HG03196 (cell line): ENCODE measurements at regions not wholly inside any gene's neighbourhood (a gene's known extent, or its start where the extent isn't known, plus 50 kb on each side); places are given as distances from the start of the nearest gene placed in this dataset.

Source experiments
- ATAC-seq: cut with Tn5 transposase; IDR thresholded peaks from one replicate; pipeline ENCODE4 v1.9.1; 2021; ENCODE audit not compliant: unreplicated experiment

DNA sequence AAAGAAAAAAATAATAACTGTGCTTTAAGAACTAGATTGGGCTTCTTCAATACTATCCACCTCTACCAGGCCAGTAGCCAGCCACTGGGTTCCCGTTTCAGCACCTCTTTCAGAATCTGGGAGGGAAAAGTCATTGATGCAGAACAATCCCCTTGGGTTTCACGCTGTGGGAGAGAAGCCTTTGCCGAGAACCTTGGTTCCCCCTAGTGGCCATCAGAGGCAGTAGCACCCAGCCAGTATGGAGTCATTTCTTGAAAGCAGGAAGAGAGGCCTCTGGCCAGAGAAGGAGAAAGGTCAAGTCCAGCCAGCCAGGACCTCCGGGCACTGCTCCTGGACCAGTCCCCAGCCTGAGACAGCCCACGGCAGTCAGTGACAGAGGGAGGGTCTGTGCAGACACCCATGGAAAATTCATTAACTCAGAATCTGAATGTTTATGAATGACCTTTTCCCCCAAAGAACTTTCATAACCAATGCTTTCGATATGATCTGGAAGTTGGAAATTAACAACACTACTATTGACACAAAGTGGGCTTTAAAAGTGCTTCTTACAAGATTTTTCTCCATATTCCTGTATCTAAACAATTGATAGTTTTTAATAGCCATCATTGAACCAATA, 51.2 kb upstream of the CDH5 start:
- peak; percentile 89 for ATAC-seq

DNA sequence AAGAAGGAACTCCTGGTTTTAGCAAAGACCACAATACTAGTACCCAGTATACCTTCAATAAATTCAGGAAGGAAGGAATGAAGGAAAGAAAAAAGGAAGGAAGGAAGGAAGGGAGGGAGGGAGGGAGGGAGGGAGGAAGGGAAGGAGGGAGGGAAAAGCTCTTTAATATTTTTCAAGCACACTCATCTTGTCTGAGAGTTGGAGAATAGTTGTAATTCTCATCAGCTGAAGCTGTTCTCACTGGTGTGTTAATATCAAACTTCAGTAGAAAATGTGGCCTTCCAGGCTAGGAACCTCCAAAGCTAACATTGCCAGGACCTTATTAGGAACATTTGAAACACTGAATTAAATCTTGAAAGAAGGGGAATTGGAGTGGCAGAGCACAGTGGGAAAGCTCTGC, 55.2 kb upstream of the CDH5 start:
- no peak for ATAC-seq

DNA sequence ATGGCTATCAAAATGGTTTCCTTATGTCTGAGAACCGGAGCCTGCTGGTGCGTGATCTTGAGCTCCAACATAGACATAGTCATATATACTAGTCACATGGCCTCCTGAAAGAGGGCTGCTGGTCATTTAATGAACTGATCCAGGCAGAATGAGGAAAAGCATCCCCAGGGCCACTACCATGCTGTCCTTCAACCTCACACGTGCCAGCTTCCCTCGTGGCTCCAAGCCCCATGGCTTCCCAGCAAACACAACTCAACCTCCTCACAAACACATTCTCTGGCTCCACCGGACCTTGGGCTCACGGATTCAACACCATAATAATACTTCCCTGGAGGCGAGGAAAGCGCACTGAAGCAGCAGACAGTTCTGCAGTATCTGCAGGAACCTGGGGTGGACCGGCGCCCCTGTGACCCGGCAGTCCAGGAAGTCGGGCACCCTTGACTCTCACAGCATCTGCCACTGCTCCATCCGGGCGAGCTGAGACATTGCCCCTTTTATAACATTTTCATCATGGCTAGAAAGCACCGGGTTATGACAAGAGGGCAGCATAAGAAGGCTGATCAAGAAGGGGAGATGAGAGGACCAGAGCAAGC, 57.2 kb upstream of the CDH5 start:
- ATAC-seq, result no peak

DNA sequence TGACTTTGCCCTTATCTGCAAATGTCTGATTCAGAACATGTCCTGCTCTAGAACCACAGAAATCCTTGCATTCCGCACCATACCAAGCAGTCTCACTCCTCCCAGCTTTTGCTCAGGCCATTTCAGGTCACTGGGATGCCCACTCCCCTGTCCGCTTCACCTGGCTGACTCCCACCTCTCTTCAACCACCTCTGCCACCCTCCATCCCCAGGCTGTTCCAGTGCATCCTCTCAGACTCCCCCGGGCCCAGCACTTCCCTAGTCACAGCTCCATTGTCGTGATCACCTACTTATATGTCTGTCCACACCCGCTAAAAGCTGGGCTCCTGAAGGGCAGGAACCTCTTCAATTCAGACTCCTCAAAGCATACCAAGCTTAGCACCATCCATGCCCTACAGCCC, 58.4 kb upstream of the CDH5 start:
- no peak for ATAC-seq

DNA sequence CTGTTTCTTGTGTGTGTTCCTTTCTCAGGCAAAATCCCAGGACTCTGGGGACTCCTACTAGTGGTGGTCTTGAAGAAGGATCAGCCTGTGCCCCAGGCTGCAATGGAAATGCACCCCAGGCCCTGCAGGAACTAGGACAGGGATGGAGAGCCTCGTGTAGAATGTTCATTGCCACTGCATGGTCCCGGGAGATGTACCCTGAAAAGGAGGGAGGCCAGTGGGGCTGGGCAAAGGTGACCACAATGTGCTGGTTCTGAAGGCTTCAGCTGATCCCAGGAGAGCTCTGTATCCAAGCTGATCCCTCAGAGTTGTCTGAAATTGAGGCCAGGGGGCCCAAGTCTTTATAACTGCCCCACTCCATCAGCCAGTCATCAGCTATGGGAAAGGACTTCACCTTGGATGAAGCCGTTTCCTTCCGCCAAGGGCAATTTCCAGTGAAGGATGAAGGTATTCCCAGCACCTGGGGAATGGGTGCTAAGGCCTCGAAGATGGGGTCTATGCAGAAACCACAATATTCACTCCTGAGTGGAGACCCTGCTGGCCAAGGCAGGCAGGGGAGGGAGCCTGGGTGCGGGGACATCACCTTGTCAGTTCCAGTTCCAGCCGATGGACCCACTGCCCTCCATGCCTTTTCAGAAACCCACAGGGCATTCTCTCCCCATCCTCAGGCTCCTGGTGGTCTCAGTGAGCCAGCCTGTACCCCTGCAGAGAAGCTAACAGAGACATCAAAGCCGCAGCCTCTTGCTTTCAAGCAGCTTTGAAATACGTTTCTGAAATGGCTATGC, 59.9 kb upstream of the CDH5 start:
- no peak for ATAC-seq

DNA sequence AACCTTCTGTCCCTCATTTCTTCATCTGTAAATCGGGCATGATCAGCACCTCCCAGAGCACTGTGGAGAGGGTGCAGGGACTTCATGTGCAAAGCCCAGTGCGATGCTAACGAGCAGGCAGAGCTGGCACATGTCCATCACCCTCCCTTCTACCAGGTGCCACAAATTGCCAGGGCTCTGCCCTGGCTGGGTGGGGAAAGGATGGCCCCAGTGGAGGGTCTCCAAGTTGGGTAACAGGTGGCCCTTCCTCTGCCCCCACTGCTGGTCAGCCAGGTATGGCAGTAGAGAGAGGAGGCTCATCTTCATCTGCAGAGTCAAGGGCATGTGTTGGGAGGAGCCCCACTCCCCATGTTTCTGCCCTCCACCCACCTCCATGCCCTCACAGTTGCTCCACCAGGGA, 61.5 kb upstream of the CDH5 start:
- ATAC-seq, result no peak

DNA sequence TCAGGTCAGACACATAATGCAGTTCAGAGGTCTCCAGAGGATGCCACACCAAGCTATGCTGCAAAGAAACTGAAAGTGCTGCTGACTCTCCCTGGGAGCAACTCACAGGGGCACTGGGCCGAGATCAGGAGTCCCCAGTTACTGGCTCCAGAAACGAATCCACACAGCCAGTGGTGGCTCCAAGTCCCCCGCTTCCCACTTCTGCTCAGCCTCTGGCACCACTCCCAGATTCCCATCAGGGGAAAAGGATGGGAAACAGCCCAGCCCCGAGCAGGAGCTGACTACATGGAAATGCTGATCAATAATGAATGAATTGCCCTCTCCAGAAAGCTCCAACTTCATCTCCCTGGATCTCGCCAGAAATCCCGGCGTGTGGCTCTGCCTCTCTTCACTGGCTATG, 62.3 kb upstream of the CDH5 start:
- ATAC-seq, result no peak

DNA sequence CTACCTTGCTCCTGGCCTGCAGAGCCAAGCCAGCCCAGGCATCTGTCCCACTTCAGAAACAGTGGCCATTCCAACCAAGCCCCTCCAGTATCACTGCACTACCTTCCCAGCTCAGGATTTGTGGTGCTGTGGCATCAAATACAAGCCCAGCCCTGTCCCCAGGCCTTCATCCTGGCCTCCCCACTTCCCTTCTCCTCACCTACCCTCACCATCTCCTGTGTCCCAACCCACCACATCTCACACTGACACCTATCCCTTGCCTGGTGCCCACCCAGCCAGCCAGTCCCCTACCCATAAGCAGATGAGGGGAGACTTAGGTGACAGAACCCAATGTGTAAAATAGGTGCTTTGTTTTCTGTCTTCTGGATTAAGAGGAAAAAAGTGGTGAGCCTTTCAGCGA, 66.0 kb upstream of the CDH5 start:
- no peak for ATAC-seq

DNA sequence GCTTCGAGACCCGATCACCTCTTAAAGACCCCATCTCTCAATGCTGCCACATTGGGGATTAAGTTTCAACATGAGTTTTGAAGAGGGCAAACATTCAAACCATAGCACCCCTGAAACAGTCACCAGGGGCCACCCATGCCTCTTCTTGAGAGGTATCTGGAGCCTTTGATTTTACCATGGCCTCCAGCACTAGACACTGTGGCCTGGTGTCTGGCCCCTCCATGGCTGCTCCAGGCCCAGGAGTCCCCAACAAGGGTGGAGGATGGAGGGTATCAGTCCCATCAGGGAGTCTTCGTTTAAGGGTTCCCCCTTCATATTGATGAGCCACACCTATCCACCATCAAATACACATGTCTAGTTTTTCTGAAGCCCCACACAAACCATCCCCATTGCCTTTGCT, 66.5 kb upstream of the CDH5 start:
- no peak for ATAC-seq

DNA sequence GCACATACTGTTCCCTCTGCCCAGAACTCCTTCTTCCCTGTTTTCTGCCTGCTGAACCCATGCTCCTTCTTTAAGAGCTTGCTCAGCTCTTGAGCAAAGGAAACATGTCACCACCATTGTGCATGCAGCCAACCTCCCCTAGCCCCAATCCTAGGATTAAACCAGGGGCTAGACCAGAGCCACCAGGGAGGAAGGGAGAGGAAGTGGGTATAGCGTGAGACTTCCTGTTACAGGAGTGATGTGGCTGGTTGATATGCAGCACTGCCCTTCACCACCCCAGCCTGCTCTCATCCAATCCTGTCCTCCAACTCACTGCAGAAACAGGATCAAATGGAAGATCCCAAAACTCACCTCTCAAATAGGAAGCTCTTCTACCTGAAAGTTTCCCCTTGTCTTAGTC, 67.1 kb upstream of the CDH5 start:
- ATAC-seq, result no peak

DNA sequence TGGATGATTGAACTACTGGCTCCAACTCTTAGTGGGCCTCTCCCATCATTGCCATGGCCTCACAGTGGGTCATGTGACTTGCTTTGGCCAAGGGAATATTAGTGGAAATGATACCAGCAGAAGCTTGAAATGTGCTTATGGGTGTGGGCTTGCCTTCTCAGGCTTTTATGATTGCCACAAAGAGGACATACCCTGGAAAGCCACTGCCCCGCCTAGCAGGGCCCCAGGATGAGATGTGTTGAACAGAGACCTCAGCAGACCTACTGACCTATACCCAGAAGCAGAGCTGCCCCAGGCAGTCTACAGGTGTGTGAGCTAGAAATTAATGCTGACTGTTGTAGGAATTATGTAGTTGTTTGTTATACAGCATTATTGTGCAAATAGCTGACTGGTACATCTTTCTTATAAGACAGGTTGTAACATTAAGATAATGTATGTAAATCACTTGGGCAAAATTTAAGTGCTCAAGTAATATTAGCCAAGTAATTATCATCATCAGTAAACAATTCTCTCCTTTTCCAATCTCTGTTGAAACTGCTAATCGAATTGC, 67.8 kb upstream of the CDH5 start:
- ATAC-seq, result no peak

DNA sequence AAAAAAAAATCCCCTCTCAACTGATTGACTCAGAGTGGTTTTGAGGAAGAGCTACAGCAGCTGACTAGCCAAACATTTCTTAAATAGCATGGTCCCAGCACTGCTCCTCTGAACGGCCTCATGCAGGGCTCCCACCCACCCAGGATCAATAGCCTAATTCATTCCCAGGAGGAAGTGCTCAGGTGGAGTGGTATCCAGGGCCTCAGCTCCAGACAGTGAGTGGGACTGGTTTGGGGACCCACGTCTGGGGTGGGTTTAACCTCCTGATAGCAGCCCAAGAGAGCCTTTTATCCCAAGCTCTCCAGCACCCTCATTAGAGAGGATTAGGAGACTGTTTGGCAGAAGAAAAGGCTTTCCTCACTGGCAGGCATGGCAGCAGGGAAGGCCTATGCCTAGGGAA, 68.5 kb upstream of the CDH5 start:
- no peak for ATAC-seq

DNA sequence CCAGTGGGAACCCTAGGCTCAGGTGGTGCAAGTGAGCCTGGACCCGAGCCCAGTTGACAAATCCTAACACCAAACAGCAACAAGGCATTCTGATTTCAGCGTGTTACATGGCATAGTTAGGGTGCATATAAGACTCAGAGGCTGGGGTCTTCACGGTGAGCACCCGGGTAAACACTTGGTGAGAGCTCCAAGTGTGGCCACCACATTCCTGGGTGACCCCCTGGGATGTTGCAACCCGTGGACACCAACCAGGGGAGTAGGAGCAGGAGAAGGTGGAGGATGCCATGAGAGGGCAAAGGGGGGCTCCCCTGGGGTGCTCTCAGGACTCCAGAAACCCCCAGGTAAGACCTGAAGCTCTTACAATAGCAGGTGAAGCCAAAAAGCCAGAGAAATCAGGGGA, 69.9 kb upstream of the CDH5 start:
- ATAC-seq, result no peak

DNA sequence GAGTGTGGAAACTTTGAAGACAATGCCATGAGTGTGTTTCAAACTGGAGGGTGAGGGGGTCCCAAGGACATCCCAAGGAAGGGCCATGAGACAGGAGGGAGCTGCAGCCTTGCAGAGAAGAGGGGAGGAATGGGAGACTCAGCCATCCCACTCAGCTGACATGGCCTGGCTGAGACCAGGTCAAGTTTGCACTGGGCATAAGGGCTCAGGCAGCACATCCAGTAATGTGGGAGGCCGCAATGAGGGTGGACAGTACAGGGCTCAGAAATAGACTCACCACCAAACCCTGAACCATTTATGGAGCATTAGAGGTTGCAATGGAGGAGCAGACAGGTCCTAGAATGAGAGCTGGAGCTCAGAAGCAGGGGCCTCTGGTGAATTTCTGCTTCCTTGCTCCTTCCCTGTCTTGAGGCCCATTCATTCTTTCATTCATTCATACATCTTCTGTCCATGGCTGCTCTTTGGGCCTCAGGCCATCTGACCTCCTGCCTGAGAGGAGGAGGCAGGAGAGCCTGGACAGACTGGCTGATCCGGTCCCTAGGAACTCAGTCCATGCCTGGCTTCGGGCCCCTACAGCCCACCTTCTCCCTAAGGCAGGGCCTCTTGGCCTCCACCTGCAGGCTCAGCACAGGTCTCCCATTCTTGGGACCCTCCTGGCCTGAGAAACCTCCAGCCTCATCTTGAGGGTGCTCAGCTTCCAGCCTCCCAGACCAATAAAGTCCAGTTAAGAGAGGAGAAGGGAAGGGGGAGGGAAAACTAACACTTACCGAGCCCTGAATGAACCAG, 70.5 kb upstream of the CDH5 start:
- no peak for ATAC-seq

DNA sequence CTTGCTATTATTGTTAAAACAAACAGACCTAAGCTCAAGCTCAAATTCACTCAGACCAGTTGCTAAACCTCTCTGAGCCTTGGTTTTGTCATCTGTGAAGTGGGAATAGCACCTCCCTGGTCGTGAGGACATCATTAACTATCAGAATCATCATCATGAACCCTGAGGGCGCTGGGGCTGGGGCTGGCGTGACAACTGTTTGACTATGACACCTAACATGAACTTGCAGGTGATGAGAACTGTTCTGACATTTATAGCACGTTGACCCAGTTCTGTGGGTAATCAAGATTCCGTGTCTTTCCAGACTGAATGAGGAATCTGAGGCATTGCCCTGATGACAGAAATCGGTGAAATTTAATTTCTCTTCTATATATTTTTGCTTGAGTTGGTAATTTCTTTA, 71.3 kb upstream of the CDH5 start:
- no peak for ATAC-seq

DNA sequence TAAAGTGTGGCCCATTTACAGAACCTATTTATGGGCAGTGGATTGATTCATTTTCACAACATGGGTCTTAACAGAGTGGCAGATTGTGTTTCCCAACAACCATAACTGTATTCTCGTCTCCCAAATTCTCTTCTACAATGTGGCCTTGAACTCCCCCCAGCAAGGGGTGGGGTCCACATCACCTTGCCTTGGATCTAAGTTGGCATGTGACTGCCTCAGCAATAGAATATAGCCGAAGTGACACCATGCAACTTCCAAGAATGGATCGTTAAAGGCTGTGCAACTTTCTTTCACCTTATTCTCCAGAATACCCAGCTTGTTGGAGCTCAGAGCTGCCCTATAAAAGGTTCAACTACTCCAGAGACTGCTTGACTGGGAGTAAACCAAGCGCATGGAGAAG, 72.0 kb upstream of the CDH5 start:
- no peak for ATAC-seq

DNA sequence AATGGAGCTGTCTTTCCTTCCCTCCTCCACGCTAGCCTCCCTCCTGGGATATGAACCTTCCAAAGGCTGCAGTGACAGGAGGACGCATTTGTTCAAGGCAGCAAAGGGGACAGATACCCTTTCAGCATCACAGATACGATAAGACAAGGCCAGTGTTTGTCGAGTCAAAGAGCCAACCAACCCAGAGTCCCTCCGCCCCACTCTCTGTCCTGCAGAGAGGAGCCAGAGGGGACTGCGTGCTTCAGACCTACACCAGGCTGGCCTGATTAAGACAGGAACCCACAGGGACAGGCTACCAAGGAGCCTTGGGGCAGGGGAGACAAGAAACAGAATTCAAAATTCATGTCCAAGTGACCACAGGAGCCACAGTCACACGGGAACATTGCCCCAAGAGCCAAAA, 72.6 kb upstream of the CDH5 start:
- no peak for ATAC-seq

DNA sequence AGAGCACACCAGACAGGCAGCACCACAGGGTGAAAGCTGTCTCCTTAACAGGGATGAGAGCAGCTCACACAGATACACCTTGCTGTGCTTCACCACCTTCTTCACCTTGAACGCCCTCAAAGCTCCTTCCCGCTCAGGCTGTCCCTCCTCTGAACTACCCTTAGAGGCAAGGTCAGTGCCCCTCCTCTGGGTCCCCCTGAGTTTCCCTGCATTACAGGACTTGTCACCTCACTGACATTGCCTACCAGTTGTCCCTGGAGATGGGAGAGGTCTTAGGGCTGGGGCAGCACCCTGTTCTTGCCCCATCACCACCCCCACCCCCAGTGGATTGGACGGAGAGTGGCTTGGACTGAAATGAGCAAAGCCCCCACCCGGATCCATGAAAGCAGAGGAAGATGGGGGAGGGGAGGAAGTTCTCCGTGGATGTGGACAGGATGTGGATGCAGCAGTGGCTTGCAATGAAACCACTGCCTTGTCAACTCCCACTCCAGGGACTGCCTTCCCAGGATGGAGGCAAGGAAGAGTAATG, 73.2 kb upstream of the CDH5 start:
- no peak for ATAC-seq

DNA sequence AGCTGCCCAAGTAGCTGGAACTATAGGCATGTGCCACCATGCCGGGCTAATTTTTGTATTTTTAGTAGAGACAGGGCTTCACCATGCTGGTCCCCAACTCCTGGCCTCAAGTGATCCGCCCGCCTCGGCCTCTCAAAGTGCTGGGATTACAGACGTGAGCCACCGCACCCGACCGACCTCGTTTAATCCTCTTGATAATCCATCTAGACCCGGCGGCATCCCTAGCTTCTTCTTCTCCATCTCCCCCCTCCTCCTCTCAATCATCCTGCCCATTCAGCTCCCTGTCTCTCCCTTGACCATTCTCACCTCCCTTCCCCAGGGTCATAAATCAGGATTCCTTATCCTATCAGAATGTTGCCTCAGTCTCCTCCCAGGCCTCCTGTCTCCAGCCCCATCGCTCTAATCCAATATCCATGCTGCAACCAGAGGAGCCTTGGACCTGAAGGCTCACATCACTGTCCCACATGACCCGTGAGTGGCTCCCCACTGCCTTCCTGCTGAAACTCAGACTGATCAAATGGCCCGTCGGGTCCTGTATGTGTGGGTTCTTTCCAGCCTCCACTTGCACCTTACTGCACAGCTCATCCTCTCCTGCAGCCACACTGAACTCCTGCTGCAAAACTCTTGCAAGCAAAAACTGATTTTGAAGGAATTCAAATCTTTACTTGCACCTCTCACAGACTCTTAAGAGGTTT, 74.1 kb upstream of the CDH5 start:
- ATAC-seq, result no peak

DNA sequence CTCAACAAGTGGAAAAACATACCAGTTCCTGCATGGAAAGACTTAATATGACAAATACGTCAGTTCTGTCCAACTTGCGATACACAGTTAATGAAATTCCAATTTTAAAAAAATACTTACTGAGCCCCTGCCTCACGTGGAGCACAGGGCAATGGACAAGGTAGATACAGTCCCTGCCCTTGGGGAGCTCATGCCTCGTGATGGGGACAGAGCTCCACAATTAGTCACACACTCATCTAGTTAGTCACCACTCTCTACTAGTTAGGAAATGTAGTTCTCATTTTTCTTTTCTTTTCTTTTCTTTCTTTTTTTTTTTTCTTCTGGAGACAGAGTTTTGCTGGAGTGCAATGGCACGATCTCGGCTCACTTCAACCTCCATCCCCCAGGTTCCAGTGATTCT, 74.7 kb upstream of the CDH5 start:
- ATAC-seq, result no peak

DNA sequence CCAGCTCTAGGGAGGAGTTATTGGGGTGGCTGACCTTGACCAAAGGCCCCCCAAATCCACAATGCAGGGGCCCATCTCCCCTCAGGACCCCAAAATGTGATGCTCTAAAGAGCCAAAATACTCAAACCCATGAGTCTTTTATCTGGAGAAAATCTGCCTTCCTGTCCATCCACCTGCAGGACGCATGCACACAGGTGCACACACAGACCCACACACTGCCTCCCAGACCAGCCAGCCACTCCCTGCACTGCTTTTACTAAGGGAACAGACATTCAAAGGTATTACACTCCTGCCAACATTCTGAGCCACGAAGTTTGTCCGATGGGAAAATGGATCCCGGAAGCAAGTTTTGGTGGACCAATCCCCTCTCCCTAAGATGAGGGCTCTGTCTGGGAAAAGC, 76.1 kb upstream of the CDH5 start:
- ATAC-seq, result no peak
